ENCODE measurements at regions not wholly inside any gene's neighbourhood (a gene's known extent, or its start where the extent isn't known, plus 50 kb on each side); places are given as distances from the start of the nearest gene placed in this dataset.

GRCh38 chr10:107371801-107372200 lies 207.3 kb upstream of the SORCS1 start:
- H3F3A ChIP-seq (ENCODE audit: low read depth), result no peaks in the 10 kb centered on the region
- H3K79me2 ChIP-seq (ENCODE audit: insufficient read depth, low read length), result no peaks in the 10 kb centered on the region
- no peaks in the 10 kb centered on the region for H3K9me2 ChIP-seq (replicated peaks; ENCODE audit: low read depth, low read length)
- H3K4me1 ChIP-seq (ENCODE audit: insufficient read depth, low read length, poor library complexity, severe bottlenecking), result no peaks in the 10 kb centered on the region
- H3K4me3 ChIP-seq (ENCODE audit: low read length, poor library complexity, severe bottlenecking), result no peak overlapping the region
- no peak overlapping the region for H3K4me2 ChIP-seq (ENCODE audit: low read depth, low read length, poor library complexity, severe bottlenecking)
- no peaks in the 10 kb centered on the region for H3K27me3 ChIP-seq (ENCODE audit: insufficient read depth, low read length, poor library complexity, severe bottlenecking)
- H2AFZ ChIP-seq (ENCODE audit: low read length), result no peak overlapping the region
- no peaks in the 10 kb centered on the region for H3K9me3 ChIP-seq (ENCODE audit: insufficient read depth, low read depth, low read length)
- no peaks in the 10 kb centered on the region for H3K36me3 ChIP-seq (ENCODE audit: insufficient read depth, low read length)
- no peaks in the 10 kb centered on the region for H4K20me1 ChIP-seq (ENCODE audit: insufficient read depth, low read length, poor library complexity, severe bottlenecking)
- TF ChIP-seq EZH2phosphoT487 (IDR thresholded peaks at IDR 0.05; ENCODE audit: borderline replicate concordance) (no peak), CTCF (conservative IDR thresholded peaks at IDR 0.05; ENCODE audit: low read length) (no peak)
- H3K9ac ChIP-seq (ENCODE audit: low read depth, low read length, poor library complexity, severe bottlenecking), result no peak overlapping the region

GRCh38 chr10:107364872-107365271 lies 200.4 kb upstream of the SORCS1 start:
- no peak overlapping the region for H3K4me3 ChIP-seq (ENCODE audit: low read length, poor library complexity, severe bottlenecking)
- H3K9me2 ChIP-seq (replicated peaks; ENCODE audit: low read depth, low read length), result no peaks in the 10 kb centered on the region
- H3K4me1 ChIP-seq (ENCODE audit: insufficient read depth, low read length, poor library complexity, severe bottlenecking), result no peaks in the 10 kb centered on the region
- TF ChIP-seq CTCF (conservative IDR thresholded peaks at IDR 0.05; ENCODE audit: low read length) (no peak), EZH2phosphoT487 (IDR thresholded peaks at IDR 0.05; ENCODE audit: borderline replicate concordance) (no peak)
- H3K4me2 ChIP-seq (ENCODE audit: low read depth, low read length, poor library complexity, severe bottlenecking), result no peak overlapping the region
- no peak overlapping the region for H3K9ac ChIP-seq (ENCODE audit: low read depth, low read length, poor library complexity, severe bottlenecking)
- H3K36me3 ChIP-seq (ENCODE audit: insufficient read depth, low read length), result no peaks in the 10 kb centered on the region
- no peaks in the 10 kb centered on the region for H3K27me3 ChIP-seq (ENCODE audit: insufficient read depth, low read length, poor library complexity, severe bottlenecking)
- H3F3A ChIP-seq (ENCODE audit: low read depth), result no peaks in the 10 kb centered on the region
- no peak overlapping the region for H2AFZ ChIP-seq (ENCODE audit: low read length)
- H3K9me3 ChIP-seq (ENCODE audit: insufficient read depth, low read depth, low read length), result no peaks in the 10 kb centered on the region
- H3K79me2 ChIP-seq (ENCODE audit: insufficient read depth, low read length), result no peaks in the 10 kb centered on the region
- H4K20me1 ChIP-seq (ENCODE audit: insufficient read depth, low read length, poor library complexity, severe bottlenecking), result no peaks in the 10 kb centered on the region

GRCh38 chr10:107362306-107362705 lies 197.8 kb upstream of the SORCS1 start:
- Histone ChIP-seq H3K9me2 (replicated peaks; ENCODE audit: low read depth, low read length) (no peaks in the 10 kb centered on the region), H3F3A (ENCODE audit: low read depth) (no peaks in the 10 kb centered on the region), H3K4me1 (ENCODE audit: insufficient read depth, low read length, poor library complexity, severe bottlenecking) (no peaks in the 10 kb centered on the region), H2AFZ (ENCODE audit: low read length) (no peak overlapping the region), H3K9me3 (ENCODE audit: insufficient read depth, low read depth, low read length) (no peaks in the 10 kb centered on the region), H3K9ac (ENCODE audit: low read depth, low read length, poor library complexity, severe bottlenecking) (no peak overlapping the region), H3K79me2 (ENCODE audit: insufficient read depth, low read length) (no peaks in the 10 kb centered on the region), H4K20me1 (ENCODE audit: insufficient read depth, low read length, poor library complexity, severe bottlenecking) (no peaks in the 10 kb centered on the region), H3K4me3 (ENCODE audit: low read length, poor library complexity, severe bottlenecking) (no peak overlapping the region), H3K27me3 (ENCODE audit: insufficient read depth, low read length, poor library complexity, severe bottlenecking) (no peaks in the 10 kb centered on the region), H3K36me3 (ENCODE audit: insufficient read depth, low read length) (no peaks in the 10 kb centered on the region), H3K4me2 (ENCODE audit: low read depth, low read length, poor library complexity, severe bottlenecking) (no peak overlapping the region)
- TF ChIP-seq EZH2phosphoT487 (IDR thresholded peaks at IDR 0.05; ENCODE audit: borderline replicate concordance) (no peak), CTCF (conservative IDR thresholded peaks at IDR 0.05; ENCODE audit: low read length) (no peak)

Data from Loucy (cell line).